NT2/D1 (cell line): ENCODE measurements at regions not wholly inside any gene's neighbourhood (a gene's known extent, or its start where the extent isn't known, plus 50 kb on each side); places are given as distances from the start of the nearest gene placed in this dataset.

ENCODE experiments used
- DNase-seq: peaks from one replicate; pipeline ENCODE4 v3.0.0-alpha.2; 2011; ENCODE audit warnings: low read depth, low spot score
- H3K27me3 ChIP-seq: 2 replicates; pipeline ENCODE4 v1.6.0; 2011; ENCODE audit warnings: mild to moderate bottlenecking; ENCODE audit not compliant: insufficient read length, insufficient read depth
- H3K36me3 ChIP-seq: 2 replicates; pipeline ENCODE4 v1.6.1; 2011; ENCODE audit warnings: mild to moderate bottlenecking, low read length, mixed read lengths; ENCODE audit not compliant: insufficient read depth, insufficient read length
- H3K4me1 ChIP-seq: 2 replicates; pipeline ENCODE4 v1.5.1; 2011; ENCODE audit not compliant: insufficient read depth, insufficient read length
- H3K4me3 ChIP-seq: 2 replicates; pipeline ENCODE4 v1.5.1; 2011; ENCODE audit warnings: low read depth; ENCODE audit not compliant: insufficient read length
- H3K9ac ChIP-seq: 2 replicates; pipeline ENCODE4 v1.6.0; 2011; ENCODE audit warnings: low read depth; ENCODE audit not compliant: insufficient read length
- H3K9me3 ChIP-seq: 2 replicates; pipeline ENCODE4 v1.5.1; 2011; ENCODE audit warnings: mild to moderate bottlenecking, low read length; ENCODE audit not compliant: insufficient read depth
- SUZ12 ChIP-seq: IDR thresholded peaks from 2 replicates; pipeline ENCODE4 v1.6.1; 2011; ENCODE audit not compliant: insufficient read length, insufficient read depth; ENCODE audit errors: extremely low read depth
- YY1 ChIP-seq: IDR thresholded peaks from 2 replicates; pipeline ENCODE4 v1.6.1; 2011; ENCODE audit not compliant: insufficient read length, insufficient read depth
- ZNF274 ChIP-seq: IDR thresholded peaks from 2 replicates; pipeline ENCODE4 v1.6.1; 2011; ENCODE audit warnings: mild to moderate bottlenecking, low read depth, low read length

- H3K4me3 ChIP-seq = no peak overlapping the region
- H3K9me3 ChIP-seq = no peaks in the 10 kb centered on the region
- no peaks in the 10 kb centered on the region for H3K36me3 ChIP-seq
- no peak overlapping the region for H3K9ac ChIP-seq
- no peaks in the 10 kb centered on the region for H3K27me3 ChIP-seq
- no peak for TF ChIP-seq ZNF274
- no peak for TF ChIP-seq YY1
- TF ChIP-seq SUZ12 = no peak
- peaks cover 2% of the 10 kb centered on the region for H3K4me1 ChIP-seq
- DNase-seq = no peak
These were observed 94.0 kb upstream of the PPP2R2D start for GRCh38 chr10:131806646-131807317.

DNA sequence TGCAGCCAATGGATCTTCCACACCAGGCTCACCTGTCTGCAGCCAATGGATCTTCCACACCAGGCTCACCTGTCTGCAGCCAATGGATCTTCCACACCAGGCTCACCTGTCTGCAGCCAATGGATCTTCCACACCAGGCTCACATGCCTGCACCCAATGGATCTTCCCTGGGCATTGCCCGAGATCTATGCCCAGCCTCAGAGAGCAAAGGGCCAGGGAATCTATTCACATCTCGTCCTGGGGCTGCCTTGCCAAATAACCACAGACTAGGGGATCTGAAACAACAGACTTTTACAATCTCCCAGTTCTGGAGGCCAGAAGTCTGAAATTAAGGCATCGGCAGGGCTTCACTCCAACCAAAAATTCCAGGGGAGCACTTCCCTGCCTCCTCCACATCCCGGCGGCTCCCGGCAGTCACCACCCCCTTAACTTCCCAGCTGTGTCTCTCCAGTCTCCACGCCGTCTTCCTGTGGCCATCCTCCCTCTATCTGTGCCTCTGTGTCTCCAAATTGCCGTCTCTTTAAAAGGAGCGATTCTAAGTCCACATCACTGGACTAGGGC lies 92.4 kb upstream of the PPP2R2D start:
- DNase-seq = no peak
- H3K4me1 ChIP-seq = peaks cover 2% of the 10 kb centered on the region
- no peaks in the 10 kb centered on the region for H3K9me3 ChIP-seq
- no peak overlapping the region for H3K4me3 ChIP-seq
- H3K9ac ChIP-seq = no peak overlapping the region
- TF ChIP-seq ZNF274 (no peak), SUZ12 (no peak), YY1 (no peak)
- H3K36me3 ChIP-seq = no peaks in the 10 kb centered on the region
- H3K27me3 ChIP-seq = no peaks in the 10 kb centered on the region

DNA sequence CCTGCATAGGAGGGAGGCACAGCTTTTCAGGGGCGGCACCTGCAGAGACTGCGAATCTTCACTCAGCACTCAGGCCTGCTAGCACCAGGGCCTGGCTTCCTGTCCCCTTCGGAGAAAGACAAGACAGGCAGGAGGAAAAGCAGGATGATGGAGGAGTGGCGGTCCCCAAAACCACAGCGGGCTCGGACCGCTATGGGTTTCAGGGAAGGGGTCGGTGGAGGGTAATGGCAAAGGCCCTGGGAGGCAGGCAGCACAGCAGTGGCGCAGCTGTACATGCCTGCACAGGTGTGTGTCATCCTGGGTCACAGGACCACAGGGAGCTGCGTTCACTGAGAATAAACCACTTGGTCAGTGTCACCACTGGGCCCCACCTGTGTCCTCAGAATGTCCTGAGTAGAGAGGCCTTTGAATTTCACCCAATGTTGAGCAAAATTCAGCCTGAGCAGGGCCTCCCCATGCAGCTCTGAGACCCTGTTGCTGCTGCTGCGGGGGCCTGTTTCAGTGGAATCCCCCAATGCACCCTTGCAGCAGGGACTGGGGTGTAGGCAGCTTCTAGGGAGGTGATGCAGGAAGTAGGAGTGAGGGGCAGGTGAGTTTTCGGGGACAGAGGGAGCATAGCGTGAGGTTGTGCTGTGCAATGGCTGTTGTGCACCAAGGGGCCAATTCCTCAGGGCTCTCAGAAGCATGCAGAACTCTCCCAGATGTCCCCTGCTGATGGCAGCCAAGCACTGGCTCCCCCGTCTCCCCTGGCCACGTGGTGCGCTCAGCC lies 90.6 kb upstream of the PPP2R2D start:
- Histone ChIP-seq H3K4me3 (no peak overlapping the region), H3K4me1 (peaks cover 9% of the 10 kb centered on the region), H3K9me3 (no peaks in the 10 kb centered on the region), H3K9ac (no peak overlapping the region), H3K27me3 (no peaks in the 10 kb centered on the region), H3K36me3 (no peaks in the 10 kb centered on the region)
- TF ChIP-seq SUZ12 (no peak), YY1 (no peak), ZNF274 (no peak)
- no peak for DNase-seq

DNA sequence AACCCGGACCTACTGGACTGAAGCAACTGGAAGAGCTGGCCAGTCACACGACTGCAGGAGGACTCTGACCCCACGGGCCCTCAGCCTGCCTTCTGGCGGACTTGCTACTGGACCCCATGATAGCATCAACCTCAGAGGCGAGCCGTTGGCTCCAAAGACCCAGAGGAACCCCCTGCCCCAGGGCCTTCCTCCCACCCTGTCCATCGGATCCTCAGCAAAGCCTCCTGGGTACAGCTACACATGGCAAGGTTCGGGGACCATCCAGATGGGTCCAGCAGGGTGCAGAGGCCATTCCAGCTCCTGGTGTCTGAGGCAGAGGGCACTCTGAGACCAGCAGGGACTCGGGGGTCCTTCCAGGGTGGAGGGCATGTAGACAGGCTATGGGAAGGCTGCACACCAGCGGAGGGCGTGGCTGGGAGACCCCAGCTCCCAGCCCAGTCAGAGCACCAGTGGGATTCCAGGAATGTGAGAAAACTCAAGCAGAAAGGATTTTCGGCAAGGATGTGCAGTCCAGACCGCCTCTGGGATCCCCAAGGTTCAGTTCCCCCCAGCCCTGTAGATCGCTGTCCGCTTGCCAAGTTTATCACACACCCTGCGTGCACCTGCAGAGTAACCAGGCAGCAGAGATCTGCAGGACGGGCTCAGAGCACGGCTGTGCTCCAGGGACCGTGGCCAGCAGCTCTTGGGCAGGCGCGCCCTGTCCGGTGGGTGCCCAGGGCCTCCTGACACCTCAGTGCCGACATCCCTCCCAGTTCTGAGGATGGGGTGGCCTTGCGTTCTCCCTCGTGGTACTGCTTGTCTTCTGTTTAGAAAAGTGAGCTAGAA lies 89.8 kb upstream of the PPP2R2D start:
- no peak for DNase-seq
- Histone ChIP-seq H3K27me3 (no peaks in the 10 kb centered on the region), H3K36me3 (no peaks in the 10 kb centered on the region), H3K4me3 (no peak overlapping the region), H3K9ac (no peak overlapping the region), H3K4me1 (peaks cover 7% of the 10 kb centered on the region), H3K9me3 (no peaks in the 10 kb centered on the region)
- no peak for TF ChIP-seq YY1

- no peak for DNase-seq
- TF ChIP-seq YY1 (no peak), ZNF274 (no peak), SUZ12 (no peak)
- Histone ChIP-seq H3K4me1 (peaks cover 7% of the 10 kb centered on the region), H3K27me3 (no peaks in the 10 kb centered on the region), H3K4me3 (no peak overlapping the region), H3K9ac (no peak overlapping the region), H3K9me3 (no peaks in the 10 kb centered on the region), H3K36me3 (no peaks in the 10 kb centered on the region)
These were observed 89.0 kb upstream of the PPP2R2D start for GRCh38 chr10:131811630-131812403.

DNA sequence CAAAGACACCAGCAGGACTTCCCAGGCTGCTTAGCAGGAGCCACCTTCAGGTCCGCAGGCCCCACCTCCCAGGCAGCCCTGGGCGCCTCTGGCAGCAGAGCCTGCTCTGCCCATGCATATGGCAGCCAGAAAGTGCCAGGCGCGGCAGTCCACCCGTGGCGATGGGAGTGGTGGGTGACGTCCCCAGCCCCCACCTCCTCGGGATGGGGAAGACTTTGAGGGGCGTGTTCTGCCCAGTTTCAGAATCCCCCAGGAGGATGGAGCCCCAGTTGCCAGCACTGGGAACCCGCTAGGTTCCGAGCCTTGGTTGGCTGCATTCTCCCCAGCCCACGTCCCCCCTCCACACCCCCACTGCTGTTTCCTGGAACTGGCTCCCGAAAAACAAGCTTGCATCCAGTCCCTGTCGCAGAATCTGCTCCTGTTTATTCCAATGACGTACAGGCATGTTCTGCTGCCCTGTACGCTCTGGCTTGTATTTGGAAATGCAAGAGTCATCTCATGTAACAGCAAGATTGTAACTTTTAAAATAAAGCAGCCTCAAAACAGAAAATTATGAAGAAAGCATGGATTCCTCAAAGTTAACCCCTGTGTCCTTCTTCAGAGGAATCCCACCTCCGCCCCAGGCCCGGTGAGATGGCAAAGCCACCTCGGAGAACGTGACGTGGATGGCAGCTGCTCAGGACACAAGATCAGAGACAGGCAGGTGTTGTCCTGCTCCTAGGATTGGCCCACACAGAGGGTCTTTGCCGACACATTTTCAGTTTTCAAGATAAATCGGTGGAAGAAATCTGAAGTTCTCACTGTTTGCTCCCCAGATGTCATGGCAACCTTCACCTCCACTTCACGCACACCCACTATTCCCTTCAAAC lies 87.8 kb upstream of the PPP2R2D start:
- TF ChIP-seq ZNF274 (no peak), YY1 (no peak), SUZ12 (no peak)
- H3K9ac ChIP-seq = no peak overlapping the region
- H3K36me3 ChIP-seq = no peaks in the 10 kb centered on the region
- H3K9me3 ChIP-seq = no peaks in the 10 kb centered on the region
- H3K27me3 ChIP-seq = no peaks in the 10 kb centered on the region
- peaks cover 7% of the 10 kb centered on the region for H3K4me1 ChIP-seq
- H3K4me3 ChIP-seq = no peak overlapping the region
- DNase-seq = no peak
